ENCODE measurements at regions not wholly inside any gene's neighbourhood (a gene's known extent, or its start where the extent isn't known, plus 50 kb on each side); places are given as distances from the start of the nearest gene placed in this dataset.

DNA sequence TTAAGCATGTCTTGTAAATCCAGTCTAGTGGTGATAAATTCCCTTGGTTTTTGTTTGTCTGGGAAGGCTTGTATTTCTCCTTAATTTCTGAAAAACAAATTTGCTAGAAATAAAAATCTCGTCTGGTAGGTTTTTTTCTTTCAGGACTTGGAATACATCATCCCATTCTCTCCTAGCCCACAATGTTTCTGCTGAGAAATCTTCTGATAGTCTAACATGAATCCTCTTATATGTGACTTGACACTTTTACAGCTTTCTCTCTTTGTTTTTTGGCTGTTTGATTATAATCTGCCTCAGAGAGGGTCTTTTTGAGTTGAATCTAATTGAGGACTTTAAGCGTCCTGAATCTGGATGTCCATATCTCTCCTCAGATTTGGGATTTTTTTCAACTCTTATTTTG, 104.9 kb downstream of the FEM1C start:
- TF ChIP-seq, protein P1, sequence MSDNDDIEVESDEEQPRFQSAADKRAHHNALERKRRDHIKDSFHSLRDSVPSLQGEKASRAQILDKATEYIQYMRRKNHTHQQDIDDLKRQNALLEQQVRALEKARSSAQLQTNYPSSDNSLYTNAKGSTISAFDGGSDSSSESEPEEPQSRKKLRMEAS (IDR thresholded peaks at IDR 0.05): no peak
- TF ChIP-seq, protein P2, sequence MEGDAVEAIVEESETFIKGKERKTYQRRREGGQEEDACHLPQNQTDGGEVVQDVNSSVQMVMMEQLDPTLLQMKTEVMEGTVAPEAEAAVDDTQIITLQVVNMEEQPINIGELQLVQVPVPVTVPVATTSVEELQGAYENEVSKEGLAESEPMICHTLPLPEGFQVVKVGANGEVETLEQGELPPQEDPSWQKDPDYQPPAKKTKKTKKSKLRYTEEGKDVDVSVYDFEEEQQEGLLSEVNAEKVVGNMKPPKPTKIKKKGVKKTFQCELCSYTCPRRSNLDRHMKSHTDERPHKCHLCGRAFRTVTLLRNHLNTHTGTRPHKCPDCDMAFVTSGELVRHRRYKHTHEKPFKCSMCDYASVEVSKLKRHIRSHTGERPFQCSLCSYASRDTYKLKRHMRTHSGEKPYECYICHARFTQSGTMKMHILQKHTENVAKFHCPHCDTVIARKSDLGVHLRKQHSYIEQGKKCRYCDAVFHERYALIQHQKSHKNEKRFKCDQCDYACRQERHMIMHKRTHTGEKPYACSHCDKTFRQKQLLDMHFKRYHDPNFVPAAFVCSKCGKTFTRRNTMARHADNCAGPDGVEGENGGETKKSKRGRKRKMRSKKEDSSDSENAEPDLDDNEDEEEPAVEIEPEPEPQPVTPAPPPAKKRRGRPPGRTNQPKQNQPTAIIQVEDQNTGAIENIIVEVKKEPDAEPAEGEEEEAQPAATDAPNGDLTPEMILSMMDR (IDR thresholded peaks at IDR 0.05; ENCODE audit: low read depth, low read length, missing input control): no peak
- TF ChIP-seq TAF1 (conservative IDR thresholded peaks at IDR 0.05): no peak

Measured in liver (tissue), 3 donors.